H1 (cell line): ENCODE measurements at regions not wholly inside any gene's neighbourhood (a gene's known extent, or its start where the extent isn't known, plus 50 kb on each side); places are given as distances from the start of the nearest gene placed in this dataset.
A peak's percentile ranks its signal among the peaks of the same experiment; 100 is the strongest.

Source experiments
- CTCF ChIA-PET: fragments of 300-600 bp; sonication (Branson Sonifier 250); formaldehyde crosslinking; loops from one replicate; lab custom pipeline; 2021; ENCODE audit not compliant: partially characterized antibody; lab: Charles Lee
- POLR2A ChIA-PET: fragments of 300-600 bp; sonication (Branson Sonifier 250); formaldehyde crosslinking; loops from one replicate; lab custom pipeline; 2021; ENCODE audit warnings: inconsistent platforms; ENCODE audit not compliant: partially characterized antibody; lab: Charles Lee
- DNase-seq, 2 experiments: peaks; one replicate each; pipeline versions ENCODE4 v3.0.0 to v3.0.0-alpha.2; 2010 to 2022; ENCODE audit warnings: low spot score in 2 of 2, low read depth in 1 of 2, mixed read lengths in 1 of 2
- FAIRE-seq: peaks from 2 replicates; lab custom pipeline; 2011; peaks lifted over from hg19 to GRCh38; lab: Jason Lieb, UNC
- H2AFZ ChIP-seq: 2 replicates; pipeline ENCODE4 v1.8.1; 2012; ENCODE audit warnings: low read length, inconsistent platforms
- H2AK5ac ChIP-seq: 2 replicates; pipeline ENCODE4 v1.6.1; 2013; ENCODE audit warnings: low read depth, low read length
- H2BK120ac ChIP-seq: replicated peaks from 2 replicates; pipeline ENCODE3; 2013; ENCODE audit warnings: low read depth, low read length, inconsistent platforms
- H2BK12ac ChIP-seq: 2 replicates; pipeline ENCODE4 v1.6.1; 2013; ENCODE audit warnings: low read depth, low read length
- H2BK15ac ChIP-seq: 2 replicates; pipeline ENCODE4 v1.6.1; 2013; ENCODE audit warnings: low read length
- H2BK20ac ChIP-seq: 2 replicates; pipeline ENCODE4 v1.6.1; 2013; ENCODE audit warnings: low read length
- H2BK5ac ChIP-seq: 2 replicates; pipeline ENCODE4 v1.6.1; 2013; ENCODE audit warnings: low read depth, low read length
- H3K14ac ChIP-seq: 2 replicates; pipeline ENCODE4 v1.6.1; 2013; ENCODE audit warnings: inconsistent platforms; ENCODE audit not compliant: insufficient read length
- H3K18ac ChIP-seq: 2 replicates; pipeline ENCODE4 v1.6.1; 2013; ENCODE audit warnings: low read length; ENCODE audit errors: extremely low read depth
- H3K23ac ChIP-seq: 2 replicates; pipeline ENCODE4 v1.6.1; 2013; ENCODE audit warnings: inconsistent platforms; ENCODE audit not compliant: insufficient read length
- H3K23me2 ChIP-seq: 2 replicates; pipeline ENCODE4 v1.6.1; 2013; ENCODE audit warnings: low read depth, low read length
- H3K27ac ChIP-seq: 2 replicates; pipeline ENCODE4 v1.6.1; 2011; ENCODE audit warnings: low read depth, low read length, inconsistent platforms
- H3K27me3 ChIP-seq, 4 experiments: replicated peaks in 1 of 4; 1 replicate in 1 of 4; 2 replicates in 3 of 4; pipeline versions ENCODE4 v1.6.1 to v1.8.1; 2011 to 2013; ENCODE audit warnings: low read length in 3 of 4, mild to moderate bottlenecking in 3 of 4, inconsistent platforms in 2 of 4, mixed read lengths in 2 of 4, moderate library complexity in 1 of 4; ENCODE audit not compliant: control insufficient read depth in 3 of 4, insufficient read depth in 3 of 4; ENCODE audit errors: extremely low read depth in 1 of 4
- H3K36me3 ChIP-seq, 4 experiments: 2 replicates each; pipeline versions ENCODE4 v1.6.1 to v1.8.1; 2011 to 2013; ENCODE audit warnings: mild to moderate bottlenecking in 4 of 4, low read length in 3 of 4, moderate library complexity in 2 of 4, control low read depth in 1 of 4, inconsistent platforms in 1 of 4; ENCODE audit not compliant: insufficient read depth in 4 of 4, control insufficient read depth in 2 of 4
- H3K4ac ChIP-seq: replicated peaks from 2 replicates; pipeline ENCODE3; 2013; ENCODE audit warnings: low read length, low read depth, mixed read lengths, inconsistent platforms; ENCODE audit not compliant: insufficient read length
- H3K4me1 ChIP-seq, 4 experiments: replicated peaks in 1 of 4; 1 replicate in 1 of 4; 2 replicates in 3 of 4; pipeline versions ENCODE4 v1.6.1 to v1.8.1; 2011 to 2013; ENCODE audit warnings: low read length in 3 of 4, inconsistent platforms in 2 of 4, mixed read lengths in 1 of 4; ENCODE audit not compliant: insufficient read depth in 4 of 4, control insufficient read depth in 3 of 4
- H3K4me2 ChIP-seq, 2 experiments: 2 replicates each; pipeline versions ENCODE4 v1.6.1 to v1.8.1; 2011 to 2013; ENCODE audit warnings: low read depth in 2 of 2, low read length in 2 of 2, control low read depth in 1 of 2, inconsistent platforms in 1 of 2, mild to moderate bottlenecking in 1 of 2; ENCODE audit not compliant: insufficient read depth in 1 of 2
- H3K4me3 ChIP-seq, 4 experiments: fragments of 200-600, 300-600 bp in 1 of 4; sonication (generic), shearing (Covaris generic), sonication (Bioruptor Twin) in 1 of 4; 2 replicates each; pipeline versions ENCODE4 v1.5.1 to v1.8.1; 2011 to 2016; ENCODE audit warnings: low read length in 4 of 4, low read depth in 3 of 4, control low read depth in 2 of 4, inconsistent platforms in 2 of 4, mild to moderate bottlenecking in 2 of 4, mixed read lengths in 1 of 4, moderate library complexity in 1 of 4; ENCODE audit not compliant: insufficient read depth in 2 of 4; ENCODE audit errors: extremely low read depth in 1 of 4
- H3K56ac ChIP-seq: replicated peaks from 2 replicates; pipeline ENCODE3; 2013; ENCODE audit warnings: low read depth, mild to moderate bottlenecking, mixed read lengths, low read length, inconsistent platforms; ENCODE audit not compliant: insufficient read length
- H3K79me1 ChIP-seq: 2 replicates; pipeline ENCODE4 v1.6.1; 2013; ENCODE audit warnings: low read depth, low read length, control low read depth
- H3K79me2 ChIP-seq, 2 experiments: 2 replicates each; pipeline versions ENCODE4 v1.6.1 to v1.8.1; 2012 to 2013; ENCODE audit warnings: low read length in 2 of 2, mild to moderate bottlenecking in 2 of 2, inconsistent platforms in 1 of 2; ENCODE audit not compliant: insufficient read depth in 2 of 2, control insufficient read depth in 1 of 2
- H3K9ac ChIP-seq, 4 experiments: replicated peaks in 1 of 4; 1 replicate in 1 of 4; 2 replicates in 3 of 4; pipeline versions ENCODE4 v1.6.1 to v1.8.1; 2011 to 2013; ENCODE audit warnings: low read depth in 3 of 4, low read length in 3 of 4, control low read depth in 2 of 4, mild to moderate bottlenecking in 2 of 4, moderate library complexity in 2 of 4, inconsistent platforms in 1 of 4; ENCODE audit errors: extremely low read depth in 1 of 4
- H3K9me3 ChIP-seq, 2 experiments: 2 replicates each; pipeline versions ENCODE4 v1.6.1 to v1.8.1; 2012 to 2013; ENCODE audit warnings: mild to moderate bottlenecking in 2 of 2, moderate library complexity in 2 of 2, control low read depth in 1 of 2, inconsistent platforms in 1 of 2, low read depth in 1 of 2, low read length in 1 of 2, mixed read lengths in 1 of 2; ENCODE audit not compliant: insufficient read depth in 2 of 2
- H4K20me1 ChIP-seq, 2 experiments: replicated peaks in 1 of 2; 2 replicates each; pipeline versions ENCODE3 to v1.8.1; 2011 to 2013; ENCODE audit warnings: inconsistent platforms in 2 of 2, low read length in 2 of 2, mild to moderate bottlenecking in 1 of 2; ENCODE audit not compliant: insufficient read depth in 2 of 2, control insufficient read depth in 1 of 2
- H4K5ac ChIP-seq: 2 replicates; pipeline ENCODE4 v1.6.1; 2013; ENCODE audit warnings: low read length, low read depth, mixed read lengths, inconsistent platforms; ENCODE audit not compliant: insufficient read length
- H4K8ac ChIP-seq: 2 replicates; pipeline ENCODE4 v1.8.0; 2013; ENCODE audit warnings: mild to moderate bottlenecking, moderate library complexity, low read length, inconsistent platforms; ENCODE audit not compliant: insufficient read depth; ENCODE audit errors: extremely low read depth
- H4K91ac ChIP-seq: replicated peaks from 2 replicates; pipeline ENCODE3; 2013; ENCODE audit warnings: low read length, mixed read lengths, inconsistent platforms; ENCODE audit not compliant: insufficient read length
- FOSL1 ChIP-seq: IDR thresholded peaks from 2 replicates; pipeline ENCODE4 v1.6.1; 2011; ENCODE audit warnings: mild to moderate bottlenecking, low read depth, low read length, moderate library complexity; ENCODE audit not compliant: insufficient read depth
- JUND ChIP-seq: IDR thresholded peaks from 2 replicates; pipeline ENCODE4 v1.6.1; 2011; ENCODE audit warnings: mild to moderate bottlenecking, improper control_type of control experiment, low read length
- POLR2AphosphoS5 ChIP-seq: IDR thresholded peaks from 2 replicates; pipeline ENCODE4 v1.6.1; 2011; ENCODE audit warnings: low read depth, low read length
- RAD21 ChIP-seq, 2 experiments: IDR thresholded peaks in 1 of 2; conservative IDR thresholded peaks in 1 of 2; 2 replicates each; pipeline ENCODE4 v1.6.1; 2011; ENCODE audit warnings: low read depth in 2 of 2, low read length in 2 of 2, improper control_type of control experiment in 1 of 2, inconsistent platforms in 1 of 2, mild to moderate bottlenecking in 1 of 2, moderate library complexity in 1 of 2
- WGBS, 2 experiments: shearing (Covaris generic) in 1 of 2; methylation state at CpG; one replicate each; pipeline versions ENCODE4 v1.1.6 to v1.1.7; 2013 to 2015; ENCODE audit warnings: low lambda C conversion rate in 2 of 2, mixed read lengths in 2 of 2, inconsistent platforms in 1 of 2, low coverage in 1 of 2, missing lambda C conversion rate in 1 of 2; ENCODE audit not compliant: insufficient replicate concordance in 2 of 2, insufficient coverage in 1 of 2, insufficient read length in 1 of 2; ENCODE audit errors: extremely low coverage in 1 of 2, missing lambda C conversion rate in 1 of 2; 5-methylcytosine and 5-hydroxymethylcytosine counted together
- TF ChIP-seq, protein P1 (sequence below), 3 experiments: IDR thresholded peaks; 1 replicate in 2 of 3; 2 replicates in 1 of 3; pipeline versions ENCODE4 v1.5.1 to v1.6.1; 2011; ENCODE audit warnings: low read length in 3 of 3, mild to moderate bottlenecking in 3 of 3, inconsistent platforms in 2 of 3, low read depth in 1 of 3, moderate library complexity in 1 of 3; ENCODE audit not compliant: insufficient read depth in 1 of 3; ENCODE audit errors: control extremely low read depth in 1 of 3

GRCh38 chr3:10744098-10744465, 71.9 kb upstream of the SLC6A11 start:
- H2BK5ac ChIP-seq, result no peak overlapping the region
- H3K27me3 ChIP-seq, result no peaks in the 10 kb centered on the region; a peak in 1 of 7 replicates
- DNase-seq (no peak), FAIRE-seq (no peak)
- H3K79me1 ChIP-seq, result no peaks in the 10 kb centered on the region
- H3K4me3 ChIP-seq, result no peak overlapping the region
- H3K23me2 ChIP-seq, result no peaks in the 10 kb centered on the region
- TF ChIP-seq, protein P1, sequence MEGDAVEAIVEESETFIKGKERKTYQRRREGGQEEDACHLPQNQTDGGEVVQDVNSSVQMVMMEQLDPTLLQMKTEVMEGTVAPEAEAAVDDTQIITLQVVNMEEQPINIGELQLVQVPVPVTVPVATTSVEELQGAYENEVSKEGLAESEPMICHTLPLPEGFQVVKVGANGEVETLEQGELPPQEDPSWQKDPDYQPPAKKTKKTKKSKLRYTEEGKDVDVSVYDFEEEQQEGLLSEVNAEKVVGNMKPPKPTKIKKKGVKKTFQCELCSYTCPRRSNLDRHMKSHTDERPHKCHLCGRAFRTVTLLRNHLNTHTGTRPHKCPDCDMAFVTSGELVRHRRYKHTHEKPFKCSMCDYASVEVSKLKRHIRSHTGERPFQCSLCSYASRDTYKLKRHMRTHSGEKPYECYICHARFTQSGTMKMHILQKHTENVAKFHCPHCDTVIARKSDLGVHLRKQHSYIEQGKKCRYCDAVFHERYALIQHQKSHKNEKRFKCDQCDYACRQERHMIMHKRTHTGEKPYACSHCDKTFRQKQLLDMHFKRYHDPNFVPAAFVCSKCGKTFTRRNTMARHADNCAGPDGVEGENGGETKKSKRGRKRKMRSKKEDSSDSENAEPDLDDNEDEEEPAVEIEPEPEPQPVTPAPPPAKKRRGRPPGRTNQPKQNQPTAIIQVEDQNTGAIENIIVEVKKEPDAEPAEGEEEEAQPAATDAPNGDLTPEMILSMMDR (IDR thresholded peaks at IDR 0.05; ENCODE audit: control extremely low read depth in 1 of 3, insufficient read depth in 1 of 3, low read depth in 1 of 3, low read length in 3 of 3), result peak; percentile 7 to 35 (median 30)
- TF ChIP-seq POLR2AphosphoS5, result no peak
- TF ChIP-seq JUND, result no peak
- no peak for TF ChIP-seq FOSL1
- peak; percentile 52 to 65 for TF ChIP-seq RAD21 (IDR thresholded peaks at IDR 0.05 in 1 of 2, conservative IDR thresholded peaks at IDR 0.05 in 1 of 2; ENCODE audit: low read depth in 2 of 2, low read length in 2 of 2)
- CTCF ChIA-PET, result interaction anchor here (1.0 to 1.4 kb wide), 5 partner anchors 14 to 318 kb away, joined by 3 to 6 read pairs (median 3); no protein-coding TSS in a partner anchor
- no peak overlapping the region for H2BK12ac ChIP-seq
- POLR2A ChIA-PET, result no interaction called here
- no peak overlapping the region for H4K8ac ChIP-seq
- H3K79me2 ChIP-seq, result no peaks in the 10 kb centered on the region
- H3K36me3 ChIP-seq, result no peaks in the 10 kb centered on the region
- no peak overlapping the region for H3K56ac ChIP-seq
- H3K4ac ChIP-seq, result no peak overlapping the region
- H3K27ac ChIP-seq, result no peak overlapping the region
- H3K23ac ChIP-seq, result no peak overlapping the region
- no peaks in the 10 kb centered on the region for H4K20me1 ChIP-seq
- H3K9me3 ChIP-seq, result no peaks in the 10 kb centered on the region
- H4K91ac ChIP-seq, result no peak overlapping the region
- no peak overlapping the region for H3K9ac ChIP-seq
- no peak overlapping the region for H2AK5ac ChIP-seq
- no peak overlapping the region for H3K14ac ChIP-seq
- H3K4me2 ChIP-seq, result no peak overlapping the region
- WGBS, 2 experiments, result 74% methylated on average over 7 of the region's 7 CpGs; no CpG with 5 or more reads in 1 of the 2 experiments
- H3K18ac ChIP-seq, result no peak overlapping the region
- no peak overlapping the region for H2BK15ac ChIP-seq
- no peak overlapping the region for H4K5ac ChIP-seq
- no peaks in the 10 kb centered on the region for H3K4me1 ChIP-seq
- no peak overlapping the region for H2AFZ ChIP-seq
- no peak overlapping the region for H2BK20ac ChIP-seq
- H2BK120ac ChIP-seq, result no peak overlapping the region
